ENCODE measurements at regions not wholly inside any gene's neighbourhood (a gene's known extent, or its start where the extent isn't known, plus 50 kb on each side); places are given as distances from the start of the nearest gene placed in this dataset.

GRCh38 chr9:29144476-29144875 is 1571.2 kb upstream of the C9orf72 start:
- H3K4me3 ChIP-seq (replicated peaks in 1 of 3; ENCODE audit: insufficient read depth in 1 of 3, low read depth in 1 of 3, low read length in 3 of 3) = no peak overlapping the region
- no peak overlapping the region for H2AFZ ChIP-seq (ENCODE audit: low read depth, low read length)
- H3K9me3 ChIP-seq (replicated peaks; ENCODE audit: control insufficient read depth, insufficient read depth, low read length) = peaks cover under 1% of the 10 kb centered on the region
- FAIRE-seq (no peak), DNase-seq (ENCODE audit: low read depth, low spot score) (no peak)
- POLR2A ChIA-PET = no interaction called here
- H3K4me2 ChIP-seq (ENCODE audit: insufficient read depth, low read length) = no peak overlapping the region
- H3K27ac ChIP-seq (ENCODE audit: insufficient read depth, low read depth, low read length) = no peak overlapping the region
- CTCF ChIA-PET = no interaction called here
- no peaks in the 10 kb centered on the region for H3K79me2 ChIP-seq (ENCODE audit: control insufficient read depth, insufficient read depth, low read length)
- H4K20me1 ChIP-seq (replicated peaks; ENCODE audit: control insufficient read depth, extremely low read depth, insufficient read depth, low read length) = no peaks in the 10 kb centered on the region
- H3K4me1 ChIP-seq (ENCODE audit: control insufficient read depth, extremely low read depth, insufficient read depth, low read length) = no peaks in the 10 kb centered on the region
- BruUV-seq (replicated peaks) = no TSS peak
- no peak for TF ChIP-seq JUN (IDR thresholded peaks at IDR 0.05; ENCODE audit: borderline replicate concordance, insufficient read depth, insufficient read length, low read depth)
- no peak for TF ChIP-seq CTCF (IDR thresholded peaks at IDR 0.05; ENCODE audit: extremely low read depth in 1 of 2, insufficient read depth in 1 of 2, low read depth in 1 of 2, low read length in 2 of 2)
- no peak for TF ChIP-seq GATA2 (IDR thresholded peaks at IDR 0.05; ENCODE audit: insufficient read depth, insufficient read length, low read depth, low read length)
- no peak for TF ChIP-seq FOS (IDR thresholded peaks at IDR 0.05; ENCODE audit: borderline replicate concordance, insufficient read depth, low read length)
- TF ChIP-seq EZH2 (IDR thresholded peaks at IDR 0.05; ENCODE audit: borderline replicate concordance, low read depth, low read length, severe bottlenecking) = no peak
- no peak for TF ChIP-seq MYC (IDR thresholded peaks at IDR 0.05; ENCODE audit: low read depth, low read length)
- no peak for TF ChIP-seq MAX (IDR thresholded peaks at IDR 0.05; ENCODE audit: insufficient read depth, insufficient read length)
- no peak for TF ChIP-seq POLR2A (IDR thresholded peaks at IDR 0.05; ENCODE audit: low read depth, low read length)
- no peak for TF ChIP-seq POLR2AphosphoS5 (IDR thresholded peaks at IDR 0.05; ENCODE audit: insufficient read depth, low read depth, low read length)
- H3K9ac ChIP-seq (replicated peaks; ENCODE audit: extremely low read depth, insufficient read depth, low read length) = no peak overlapping the region
- no peaks in the 10 kb centered on the region for H3K27me3 ChIP-seq (ENCODE audit: control insufficient read depth in 2 of 2, insufficient read depth in 2 of 2, low read length in 2 of 2)
- no peaks in the 10 kb centered on the region for H3K9me1 ChIP-seq (replicated peaks; ENCODE audit: control insufficient read depth, extremely low read depth, insufficient read depth, low read length)
- dilution Hi-C loops (cut with MboI; ENCODE audit: extremely low pct_ligation_motif_present, low sequenced_read_pairs) (no loop called here), intact Hi-C loops (cut with micrococcal nuclease) (no loop called here)
- no peaks in the 10 kb centered on the region for H3K36me3 ChIP-seq (ENCODE audit: control insufficient read depth in 2 of 2, extremely low read depth in 1 of 2, insufficient read depth in 2 of 2, low read length in 2 of 2)
